Type B pancreatic cell (in vitro differentiated cells): ENCODE measurements at regions not wholly inside any gene's neighbourhood (a gene's known extent, or its start where the extent isn't known, plus 50 kb on each side); places are given as distances from the start of the nearest gene placed in this dataset.

Experiments
- DNase-seq: peaks from one replicate; pipeline ENCODE4 v3.0.0; 2021; ENCODE audit warnings: mixed read lengths; ENCODE audit not compliant: unreplicated experiment; ENCODE audit errors: extremely low spot score
- H3K27ac Mint-ChIP-seq: 2 replicates; pipeline ENCODE4 v1.8.0; 2021; ENCODE audit warnings: mild to moderate bottlenecking, mixed read lengths
- H3K27me3 Mint-ChIP-seq: 2 replicates; pipeline ENCODE4 v1.8.0; 2021; ENCODE audit warnings: mixed read lengths
- H3K36me3 Mint-ChIP-seq: 2 replicates; pipeline ENCODE4 v1.8.0; 2021; ENCODE audit warnings: mixed read lengths
- H3K4me1 Mint-ChIP-seq: one replicate; pipeline ENCODE4 v1.8.0; 2021; ENCODE audit warnings: mixed read lengths; ENCODE audit not compliant: unreplicated experiment
- H3K4me3 Mint-ChIP-seq: 2 replicates; pipeline ENCODE4 v1.8.0; 2021; ENCODE audit warnings: mild to moderate bottlenecking, mixed read lengths
- H3K9me3 Mint-ChIP-seq: 2 replicates; pipeline ENCODE4 v1.8.0; 2021; ENCODE audit warnings: mixed read lengths
- CTCF ChIP-seq: fragments of 200-600 bp; sonication (generic); conservative IDR thresholded peaks from 2 replicates; pipeline ENCODE4 v1.5.0; 2021; ENCODE audit warnings: antibody characterized with exemption, mild to moderate bottlenecking

GRCh38 chr5:30103052-30103451 is 1090.4 kb upstream of the CDH6 start:
- TF ChIP-seq CTCF: no peak
- Mint-ChIP-seq H3K4me3 (no peak overlapping the region), H3K9me3 (no peaks in the 10 kb centered on the region), H3K36me3 (no peaks in the 10 kb centered on the region), H3K27me3 (no peaks in the 10 kb centered on the region), H3K27ac (no peak overlapping the region), H3K4me1 (no peaks in the 10 kb centered on the region)
- DNase-seq: no peak

GRCh38 chr5:30102185-30102584 is 1091.3 kb upstream of the CDH6 start:
- no peak overlapping the region for H3K27ac Mint-ChIP-seq
- no peak for DNase-seq

GRCh38 chr5:30100929-30101328 is 1092.6 kb upstream of the CDH6 start:
- no peak overlapping the region for H3K27ac Mint-ChIP-seq
- no peak overlapping the region for H3K4me3 Mint-ChIP-seq
- no peaks in the 10 kb centered on the region for H3K4me1 Mint-ChIP-seq
- no peaks in the 10 kb centered on the region for H3K9me3 Mint-ChIP-seq
- no peak for TF ChIP-seq CTCF
- no peak for DNase-seq
- H3K36me3 Mint-ChIP-seq: no peaks in the 10 kb centered on the region
- H3K27me3 Mint-ChIP-seq: no peaks in the 10 kb centered on the region

More at GRCh38 chr5:30102185-30102584, 1091.3 kb upstream of the CDH6 start:
- no peak for TF ChIP-seq CTCF
- Mint-ChIP-seq H3K9me3 (no peaks in the 10 kb centered on the region), H3K4me3 (no peak overlapping the region), H3K4me1 (no peaks in the 10 kb centered on the region), H3K36me3 (no peaks in the 10 kb centered on the region), H3K27me3 (no peaks in the 10 kb centered on the region)

GRCh38 chr5:30100148-30100713 is 1093.3 kb upstream of the CDH6 start:
- no peak for TF ChIP-seq CTCF
- no peak for DNase-seq
- no peaks in the 10 kb centered on the region for H3K27me3 Mint-ChIP-seq
- no peaks in the 10 kb centered on the region for H3K36me3 Mint-ChIP-seq
- no peak overlapping the region for H3K27ac Mint-ChIP-seq
- no peak overlapping the region for H3K4me3 Mint-ChIP-seq
- H3K4me1 Mint-ChIP-seq: no peaks in the 10 kb centered on the region
- H3K9me3 Mint-ChIP-seq: no peaks in the 10 kb centered on the region

- Mint-ChIP-seq H3K36me3 (no peaks in the 10 kb centered on the region), H3K27me3 (no peaks in the 10 kb centered on the region), H3K4me3 (no peak overlapping the region), H3K9me3 (no peaks in the 10 kb centered on the region), H3K27ac (no peak overlapping the region), H3K4me1 (no peaks in the 10 kb centered on the region)
- no peak for DNase-seq
- TF ChIP-seq CTCF: no peak
Measured at GRCh38 chr5:30099634-30100033, 1093.9 kb upstream of the CDH6 start.

GRCh38 chr5:30098940-30099339 is 1094.5 kb upstream of the CDH6 start:
- H3K27me3 Mint-ChIP-seq: no peaks in the 10 kb centered on the region
- no peak for DNase-seq
- no peaks in the 10 kb centered on the region for H3K4me1 Mint-ChIP-seq
- H3K4me3 Mint-ChIP-seq: no peak overlapping the region
- H3K36me3 Mint-ChIP-seq: no peaks in the 10 kb centered on the region
- TF ChIP-seq CTCF: no peak
- H3K27ac Mint-ChIP-seq: no peak overlapping the region
- no peaks in the 10 kb centered on the region for H3K9me3 Mint-ChIP-seq
